TTC549 (cell line): ENCODE measurements at regions not wholly inside any gene's neighbourhood (a gene's known extent, or its start where the extent isn't known, plus 50 kb on each side); places are given as distances from the start of the nearest gene placed in this dataset.

Experiments
- FAIRE-seq: peaks from 2 replicates; lab custom pipeline; 2012; peaks lifted over from hg19 to GRCh38; lab: Jason Lieb, UNC

DNA sequence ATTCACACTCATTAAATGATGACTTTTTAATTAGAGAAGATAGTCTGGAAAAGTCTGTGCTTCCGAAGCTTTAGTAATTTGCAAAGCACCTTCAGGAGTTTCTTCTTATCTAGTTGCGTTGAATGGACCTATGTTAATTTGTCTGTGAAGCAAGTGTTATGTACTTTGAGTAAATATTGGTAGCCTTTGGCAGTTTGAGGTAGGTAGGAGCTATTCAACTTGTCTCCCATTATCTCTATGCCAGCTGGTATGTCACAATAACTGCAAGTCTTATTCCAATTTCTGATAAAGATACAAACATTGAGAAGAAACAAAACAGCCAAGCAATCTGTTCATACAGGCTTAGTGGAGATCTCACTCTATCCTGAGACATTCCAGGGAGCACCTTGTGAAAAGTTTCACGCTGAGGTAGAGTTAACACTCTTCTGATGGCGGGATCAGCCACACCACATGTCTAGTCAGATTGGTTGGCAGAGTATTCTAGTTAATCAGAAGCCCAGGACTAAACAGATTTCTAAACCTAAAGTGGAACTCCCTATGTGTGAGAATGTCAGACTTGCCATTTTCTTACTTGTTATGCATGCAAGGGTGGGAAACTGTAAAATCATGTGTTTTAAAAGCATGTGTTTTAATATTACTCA is 219.8 kb upstream of the MANEA start:
- no peak for FAIRE-seq

DNA sequence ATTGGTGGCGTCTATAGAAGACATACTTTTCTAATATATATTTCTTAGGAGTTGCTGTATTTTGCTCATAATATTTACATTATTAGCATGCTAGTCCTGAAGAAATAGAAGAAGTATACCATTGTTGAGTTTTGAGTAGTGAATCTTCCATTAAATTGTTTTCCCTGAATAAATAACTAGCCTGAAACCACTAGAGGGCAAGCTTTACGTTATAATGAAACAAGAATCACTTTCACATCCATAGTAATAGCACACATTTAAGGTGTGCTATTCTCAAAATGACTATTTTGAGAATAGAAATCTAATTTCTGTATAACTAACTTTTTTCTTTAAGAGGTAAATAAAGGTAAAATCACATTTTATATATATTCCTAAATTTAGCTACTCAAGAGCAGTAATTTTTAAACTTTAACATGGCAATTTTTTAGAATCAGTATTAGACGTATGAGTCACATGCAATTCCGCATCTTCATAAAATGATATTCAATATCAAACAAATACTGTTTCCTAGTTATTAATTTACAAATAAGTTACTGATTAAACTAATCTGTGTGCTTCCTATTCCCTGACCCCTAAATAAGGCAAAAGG is 213.2 kb upstream of the MANEA start:
- no peak for FAIRE-seq

DNA sequence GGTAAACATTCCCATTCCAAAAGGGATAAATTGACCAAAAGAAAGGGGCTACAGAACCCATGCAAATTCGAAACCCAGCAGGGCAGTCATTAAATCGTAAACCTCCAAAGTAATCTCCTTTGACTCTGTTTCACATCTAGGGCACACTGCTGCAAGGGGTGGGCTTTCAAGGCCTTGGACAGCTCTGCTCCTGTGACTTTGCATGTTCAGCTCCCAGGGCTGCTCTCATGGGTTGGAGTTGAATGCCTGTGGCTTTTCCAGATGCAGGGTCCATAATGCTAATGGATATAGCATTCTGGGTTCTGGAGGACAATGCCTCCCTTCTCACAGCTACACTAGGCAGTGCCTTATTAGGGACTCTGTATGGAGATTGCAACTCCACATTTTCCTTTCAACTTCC is 211.9 kb upstream of the MANEA start:
- FAIRE-seq: no peak

DNA sequence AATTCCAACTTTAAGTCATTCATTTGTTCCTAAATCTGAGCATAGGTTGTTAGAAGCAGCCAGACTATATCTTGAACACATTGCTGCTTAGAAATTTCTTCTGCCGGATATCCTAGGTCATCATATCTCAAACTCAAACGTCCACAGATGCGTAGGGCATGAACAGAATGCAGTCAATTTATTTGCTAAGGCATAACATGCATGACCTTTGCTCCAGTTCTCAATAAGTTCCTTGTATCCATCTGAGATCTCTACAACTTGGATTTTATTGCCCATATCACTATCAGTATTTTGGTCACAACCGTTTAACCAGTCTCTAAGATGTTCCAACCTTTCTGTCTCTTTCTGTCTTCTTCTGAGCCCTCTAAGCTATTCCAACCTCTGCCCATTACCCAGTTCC is 210.9 kb upstream of the MANEA start:
- no peak for FAIRE-seq

DNA sequence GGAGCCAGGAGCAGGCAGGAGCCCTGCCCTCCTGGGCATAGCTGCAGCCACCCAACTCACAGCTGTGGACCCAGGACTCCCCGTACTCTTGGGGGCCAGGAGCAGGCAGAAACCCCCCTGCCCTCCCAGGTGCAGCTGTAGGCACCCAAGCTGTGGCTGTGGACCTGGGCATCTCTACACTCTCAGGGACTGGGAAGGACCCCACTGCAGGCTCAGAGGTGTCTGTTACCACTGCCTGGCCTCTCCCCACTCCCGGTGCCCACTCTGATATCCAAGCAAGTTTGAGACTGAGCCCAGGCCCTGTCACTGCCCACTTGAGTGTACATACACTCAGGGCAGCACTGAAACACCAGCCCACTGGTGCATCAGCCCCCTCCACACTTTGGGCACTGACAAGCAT is 193.5 kb upstream of the MANEA start:
- FAIRE-seq: no peak

DNA sequence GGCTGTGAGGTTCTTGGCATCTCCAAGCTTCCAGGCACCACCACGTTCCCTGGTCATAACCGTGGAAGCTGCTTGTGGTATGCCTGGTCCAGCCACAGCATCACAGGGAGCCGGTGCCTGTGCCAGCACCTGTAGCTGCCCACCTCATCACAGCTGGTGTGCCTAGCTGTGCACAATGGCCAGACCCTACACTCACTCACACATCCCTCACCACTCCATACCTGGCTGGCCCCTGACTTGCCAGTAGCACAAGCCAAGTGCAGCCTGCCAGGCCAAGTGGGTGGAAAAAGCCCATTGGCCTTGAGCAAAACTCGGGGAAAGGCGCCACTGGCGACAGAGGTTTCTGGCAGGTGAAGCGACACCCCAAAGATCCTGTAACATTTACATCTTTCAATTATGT is 192.3 kb upstream of the MANEA start:
- FAIRE-seq: no peak

DNA sequence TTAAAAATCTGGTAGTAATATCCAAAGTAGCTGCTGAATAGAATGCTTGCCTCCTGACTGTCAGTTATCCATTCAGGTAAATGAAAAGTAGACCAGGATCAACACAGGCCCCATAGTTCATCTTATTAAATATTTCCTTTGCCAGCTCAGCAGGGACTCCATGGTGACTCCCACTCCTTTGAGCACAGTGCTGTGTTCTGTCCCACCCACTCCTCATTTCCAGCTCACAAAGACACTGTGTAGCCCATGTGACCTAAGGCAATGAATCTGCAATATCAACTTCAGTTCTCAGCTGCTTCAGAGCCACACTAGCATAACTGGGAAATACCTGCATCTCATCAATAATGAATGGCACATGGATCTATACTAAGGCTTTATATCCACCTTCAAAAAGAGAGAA is 189.5 kb upstream of the MANEA start:
- no peak for FAIRE-seq

DNA sequence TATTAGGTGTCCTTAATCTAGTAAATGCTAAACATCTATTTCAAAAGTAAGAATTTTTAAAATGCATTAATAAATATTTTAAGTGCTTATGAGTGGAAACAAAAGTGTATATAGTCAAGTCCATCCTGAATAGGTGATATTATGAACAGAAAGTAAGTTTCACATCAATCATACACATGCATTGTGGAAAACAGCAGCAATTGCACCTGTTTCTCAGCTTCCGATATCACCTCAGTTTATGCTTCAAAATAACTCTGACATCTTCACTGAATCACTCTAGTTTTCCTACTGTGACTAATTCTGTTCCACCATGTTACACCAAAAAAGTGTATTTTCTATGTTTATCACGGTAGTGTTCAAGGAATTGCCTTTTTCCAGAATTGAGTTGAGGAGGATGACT is 172.6 kb upstream of the MANEA start:
- FAIRE-seq: no peak

DNA sequence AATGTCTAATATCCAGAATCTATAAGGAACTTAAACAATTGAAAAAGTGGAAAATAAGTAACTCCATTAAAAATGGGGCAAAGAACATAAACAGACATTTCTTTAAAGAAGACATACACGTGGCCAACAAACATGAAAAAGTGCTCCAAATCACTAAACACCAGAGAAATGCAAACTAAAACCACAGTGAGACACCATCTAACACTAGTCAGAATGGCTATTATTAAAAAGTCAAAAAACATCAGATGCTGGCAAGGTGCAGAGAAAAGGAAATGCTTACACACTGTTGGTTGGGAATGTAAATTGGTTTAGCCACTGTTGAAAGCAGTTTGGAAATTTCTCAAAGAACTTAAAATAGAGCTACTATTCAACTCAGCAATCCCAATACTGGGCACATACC is 169.2 kb upstream of the MANEA start:
- FAIRE-seq: no peak

DNA sequence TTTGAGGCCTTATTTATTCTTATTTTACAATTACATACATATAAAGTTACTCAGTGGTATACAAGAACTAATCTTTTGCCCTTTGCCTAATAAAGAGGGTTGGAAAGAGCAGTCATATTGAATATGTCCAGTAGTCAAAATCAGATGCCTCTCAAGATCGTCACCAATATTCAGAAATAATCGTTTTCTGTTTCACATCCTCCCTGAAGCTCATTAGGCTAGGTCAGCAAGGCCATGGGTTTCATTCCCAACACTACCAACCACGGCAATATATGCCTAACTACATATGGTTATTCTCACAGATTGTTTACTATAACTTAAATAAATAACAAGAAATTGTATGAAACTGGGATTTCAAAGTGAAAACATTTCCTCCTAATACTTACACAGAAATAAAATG is 167.2 kb upstream of the MANEA start:
- no peak for FAIRE-seq

DNA sequence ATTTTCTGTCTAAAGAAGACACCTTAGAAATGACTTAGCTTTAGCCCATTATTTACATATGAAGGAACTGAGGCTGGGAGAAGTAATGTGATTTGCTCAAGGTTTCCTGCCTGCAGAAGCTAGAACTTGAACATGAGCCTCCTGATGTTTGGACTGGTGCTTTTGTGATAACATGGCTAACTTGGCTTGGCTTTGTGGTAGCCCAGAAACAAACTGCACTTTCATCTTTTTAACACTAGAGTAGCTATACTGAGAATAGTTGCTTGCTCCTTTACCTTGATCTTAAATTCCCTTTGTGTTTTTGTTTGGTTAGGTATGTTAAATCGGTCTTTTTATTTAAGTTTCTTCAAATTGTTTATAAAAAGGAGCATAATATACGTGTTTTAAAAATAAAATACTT is 163.5 kb upstream of the MANEA start:
- no peak for FAIRE-seq

DNA sequence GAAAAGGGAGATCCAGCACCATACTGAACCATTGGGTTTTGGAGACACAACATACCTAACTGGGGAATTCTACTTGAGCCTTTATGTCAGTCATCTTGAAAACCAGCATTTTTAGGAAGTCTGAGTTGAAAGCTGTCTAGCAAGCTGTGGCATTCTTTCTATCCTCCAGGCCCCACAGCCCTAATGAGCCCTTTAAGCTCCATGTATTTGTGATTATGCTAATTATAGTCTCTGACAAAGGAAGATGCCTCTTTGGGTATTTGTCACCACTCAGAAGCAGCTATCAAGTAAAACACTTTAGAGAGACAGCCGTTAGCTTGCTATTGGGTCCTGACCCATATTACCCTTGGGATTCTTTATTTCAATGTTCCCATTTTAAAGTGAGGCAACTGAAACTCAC is 159.5 kb upstream of the MANEA start:
- FAIRE-seq: no peak

DNA sequence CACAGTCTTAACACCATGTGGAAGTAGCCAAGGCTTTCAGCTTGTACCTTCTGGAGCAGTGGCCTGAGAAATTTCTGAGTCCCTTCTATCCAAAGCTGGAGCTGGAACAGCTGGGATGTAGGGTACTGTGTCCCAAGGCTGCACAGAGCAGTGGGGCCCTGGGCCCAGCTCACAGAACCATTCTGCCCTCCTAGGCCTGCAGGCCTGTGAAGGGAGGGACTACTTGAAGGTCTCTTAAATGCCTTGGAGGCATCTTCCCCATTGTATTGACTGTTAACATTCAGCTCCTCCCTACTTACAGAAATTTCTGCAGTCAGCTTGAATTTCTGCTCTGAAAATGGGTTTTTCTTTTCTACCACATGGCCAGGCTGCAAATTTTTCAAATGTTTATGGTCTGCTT is 156.5 kb upstream of the MANEA start:
- no peak for FAIRE-seq

DNA sequence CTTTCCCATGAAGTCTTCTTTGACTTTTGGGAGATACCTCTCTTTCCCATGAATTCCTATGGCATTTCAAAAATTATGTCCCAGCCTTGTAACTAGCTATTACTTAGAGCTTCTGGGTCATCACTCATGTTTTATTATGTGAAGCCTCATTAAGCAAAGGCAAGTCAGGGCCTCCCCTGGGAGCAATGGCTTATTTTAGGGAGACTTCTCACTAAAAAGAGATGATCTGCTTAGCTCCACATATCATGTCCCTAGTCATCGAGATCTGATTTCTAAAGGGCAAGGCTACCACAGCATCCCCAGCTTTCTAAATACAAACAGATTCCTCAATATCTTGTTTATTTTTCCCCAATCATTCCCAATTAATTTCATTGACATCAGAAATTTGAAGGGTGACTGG is 154.0 kb upstream of the MANEA start:
- no peak for FAIRE-seq

DNA sequence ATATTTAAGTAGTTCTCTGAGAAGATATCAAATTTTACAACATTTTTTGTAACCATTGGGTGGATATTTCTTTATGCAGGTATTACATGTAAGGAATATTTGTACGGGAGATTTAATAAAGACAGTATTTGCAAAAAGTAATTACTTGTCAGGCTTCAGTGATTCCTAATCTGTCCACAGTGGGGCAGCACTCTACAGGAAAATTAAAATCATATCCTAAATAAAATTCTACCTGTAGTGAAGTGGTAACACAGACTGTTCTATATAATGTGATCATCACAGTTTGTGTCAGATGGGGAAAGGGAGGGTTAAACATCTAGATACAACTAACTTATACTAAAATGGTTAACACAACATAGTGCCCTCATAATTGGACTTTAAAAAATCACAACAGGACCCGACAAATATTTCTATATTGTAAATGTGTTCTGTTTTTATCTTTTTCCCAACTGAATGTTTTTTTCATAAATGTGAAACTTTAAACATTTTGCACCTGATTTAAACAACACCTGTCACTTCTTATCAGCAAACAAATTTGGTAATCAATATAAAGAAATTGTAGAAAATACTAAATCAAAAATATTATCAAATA is 145.6 kb upstream of the MANEA start:
- no peak for FAIRE-seq

DNA sequence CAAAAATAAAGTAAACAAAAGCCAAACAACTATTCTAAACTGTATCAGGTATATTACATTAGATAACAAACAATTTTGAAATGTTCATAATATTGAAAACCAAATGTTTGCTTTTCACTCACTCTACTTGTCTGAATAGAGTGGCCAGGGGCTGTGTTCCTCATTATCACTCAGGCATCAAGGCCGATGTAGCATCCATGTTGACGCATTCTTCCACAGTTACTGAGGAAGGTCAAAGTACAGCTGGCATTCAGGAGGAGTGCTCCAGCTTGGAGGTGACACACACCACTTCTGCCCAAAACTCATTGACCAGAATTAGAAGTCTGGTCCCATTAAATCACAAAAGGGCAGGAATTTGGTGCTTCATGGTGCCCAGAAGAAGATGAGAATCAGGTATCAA is 137.6 kb upstream of the MANEA start:
- no peak for FAIRE-seq

DNA sequence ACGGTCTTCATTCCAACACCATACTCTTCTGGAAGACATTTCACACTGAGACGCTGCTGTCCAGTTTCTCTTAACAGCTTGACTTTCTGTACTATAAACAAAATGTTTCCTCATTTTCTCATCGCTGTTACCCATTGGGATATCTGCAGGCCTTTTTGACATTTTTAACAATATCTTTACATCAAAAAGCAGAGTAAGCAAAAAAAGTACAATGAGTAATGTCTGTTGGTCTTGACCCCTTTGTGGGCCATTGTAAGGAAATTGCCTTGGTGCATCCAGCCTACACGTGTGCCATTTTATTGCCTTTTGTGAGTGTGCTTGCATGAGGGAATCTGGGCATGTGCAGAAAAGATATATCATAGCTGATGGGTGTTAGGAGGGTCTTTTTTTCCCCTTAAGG is 129.1 kb upstream of the MANEA start:
- FAIRE-seq: no peak

DNA sequence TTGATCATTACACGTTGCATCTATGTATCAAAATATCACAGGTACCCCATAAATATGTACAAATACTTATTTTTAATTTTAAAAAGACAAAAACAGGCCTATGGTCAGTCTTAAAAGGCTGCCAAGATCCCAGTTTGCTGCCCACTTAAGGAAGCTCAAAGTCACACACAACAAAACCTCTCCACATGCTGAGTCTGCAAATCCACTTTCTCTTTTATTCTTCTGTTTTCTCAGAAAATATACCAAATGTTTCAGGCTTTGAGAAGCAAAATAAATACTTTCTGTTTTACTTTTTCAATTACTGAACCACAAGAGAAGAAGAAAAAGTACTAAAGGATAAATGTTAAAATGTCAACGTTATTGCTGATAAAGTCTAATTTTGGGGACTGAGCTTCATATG is 107.8 kb upstream of the MANEA start:
- FAIRE-seq: no peak

DNA sequence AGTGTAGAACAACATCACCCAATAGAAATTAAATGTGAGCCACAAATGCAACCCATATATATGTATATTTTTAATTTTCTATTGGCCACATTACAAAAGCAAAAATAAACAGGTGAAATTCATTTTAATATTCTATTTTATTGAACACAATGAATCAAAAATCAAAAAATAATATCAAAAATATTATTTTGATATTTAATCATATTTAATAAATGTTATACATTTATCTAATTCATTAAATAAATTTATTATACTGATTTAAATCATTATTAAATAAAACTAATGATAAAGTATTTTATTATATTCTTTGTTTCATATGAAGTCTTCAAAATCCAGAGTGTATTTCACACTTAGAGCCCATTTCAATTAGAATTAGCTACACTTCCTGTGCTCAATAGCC is 98.4 kb upstream of the MANEA start:
- peak; percentile 65 for FAIRE-seq

DNA sequence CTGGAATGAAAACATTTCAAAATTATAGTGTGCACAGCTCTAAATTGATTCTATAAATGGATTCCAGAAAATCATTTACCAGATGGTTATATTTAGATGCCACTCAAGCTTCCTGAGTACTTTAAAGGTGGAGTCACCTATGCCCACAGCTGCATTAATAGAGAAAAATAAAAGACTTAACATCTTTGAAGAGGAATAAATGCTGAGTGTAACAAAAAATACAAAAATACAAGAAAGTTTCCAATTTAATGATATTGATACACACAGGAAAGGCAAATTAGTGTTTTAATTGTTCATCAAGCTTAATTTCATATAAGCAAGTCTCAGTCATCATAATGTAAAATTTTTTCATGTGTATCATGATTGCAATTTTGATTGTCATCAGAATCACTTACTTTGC is 89.5 kb upstream of the MANEA start:
- no peak for FAIRE-seq

DNA sequence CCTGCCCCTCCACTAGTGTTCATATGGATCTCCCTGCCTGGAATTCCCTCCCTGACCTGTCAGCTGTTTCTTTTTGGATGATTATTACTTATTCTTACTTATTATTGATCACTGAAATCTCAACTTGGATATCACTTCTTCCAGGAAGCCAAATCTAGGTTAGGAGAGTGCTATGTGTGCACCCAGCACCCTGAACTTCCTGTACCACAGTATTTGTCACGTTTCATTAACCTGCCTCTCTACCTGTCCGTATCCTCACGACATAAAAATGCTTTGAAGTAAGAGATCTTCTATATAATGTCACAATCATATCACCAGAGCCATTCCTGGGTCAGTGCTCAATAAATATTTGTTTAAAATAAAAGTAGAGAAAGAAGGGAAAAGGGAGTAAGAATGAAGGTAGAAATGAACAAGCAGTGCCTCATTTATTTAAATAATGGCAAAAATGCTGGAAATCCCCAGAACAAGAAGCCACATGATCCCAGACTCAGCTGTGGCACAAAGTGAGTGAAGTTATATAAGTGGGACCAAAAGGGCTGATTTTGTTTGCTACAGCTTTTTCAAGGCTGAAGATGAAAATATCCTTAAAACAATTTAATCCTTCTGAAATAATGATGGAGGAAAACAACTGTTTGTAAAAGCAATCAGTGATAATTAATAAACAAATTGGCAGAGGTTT is 88.0 kb upstream of the MANEA start:
- FAIRE-seq: no peak

DNA sequence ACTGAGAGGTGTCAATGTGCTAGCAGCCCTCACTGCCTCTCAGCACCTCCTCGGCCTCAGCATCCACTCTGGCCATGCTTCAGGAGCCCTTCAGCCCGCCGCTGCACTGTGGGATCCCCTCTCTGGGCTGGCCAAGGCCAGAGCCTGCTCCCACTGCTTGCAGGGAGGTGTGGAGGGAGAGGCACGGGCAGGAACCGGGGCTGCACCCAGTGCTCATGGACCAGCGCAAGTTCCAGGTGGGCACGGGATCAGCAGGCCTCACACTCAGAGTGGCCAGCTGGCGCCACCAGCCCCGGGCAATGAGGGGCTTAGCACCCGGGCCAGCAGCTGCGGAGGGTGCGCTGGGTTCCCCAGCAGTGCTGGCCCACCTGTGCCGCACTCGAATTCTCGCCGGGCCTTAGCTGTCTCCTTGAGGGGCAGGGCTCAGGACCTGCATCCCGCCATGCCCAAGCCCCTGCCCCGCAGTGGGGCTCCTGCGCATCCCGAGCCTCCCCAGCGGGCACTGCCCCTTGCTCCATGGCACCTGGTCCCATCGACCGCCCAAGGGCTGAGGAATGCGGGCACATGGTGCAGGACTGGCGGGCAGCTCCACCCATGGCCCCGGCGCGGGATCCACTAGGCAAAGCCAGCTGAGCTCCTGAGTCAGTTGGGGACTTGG is 80.4 kb upstream of the MANEA start:
- no peak for FAIRE-seq
